Head of caudate nucleus (tissue), 42 donors: ENCODE measurements at regions not wholly inside any gene's neighbourhood (a gene's known extent, or its start where the extent isn't known, plus 50 kb on each side); places are given as distances from the start of the nearest gene placed in this dataset.
"Not testable (repeated sequence)": the region's sequence is repeated elsewhere in the genome, so short reads cannot be mapped to it uniquely, and the experiment has no call there.

Source experiments
- DNase-seq, 42 donors: peaks; one replicate each; pipeline versions ENCODE4 v3.0.0 to v3.0.0-alpha.2; 2020 to 2021; ENCODE audit warnings: mixed read lengths in 7 of 42
- intact Hi-C: fragments of 100-400 bp; cut with DNase I; formaldehyde crosslinking; loops from one replicate; pipeline ENCODE4 v1.15.0; 2022

DNA sequence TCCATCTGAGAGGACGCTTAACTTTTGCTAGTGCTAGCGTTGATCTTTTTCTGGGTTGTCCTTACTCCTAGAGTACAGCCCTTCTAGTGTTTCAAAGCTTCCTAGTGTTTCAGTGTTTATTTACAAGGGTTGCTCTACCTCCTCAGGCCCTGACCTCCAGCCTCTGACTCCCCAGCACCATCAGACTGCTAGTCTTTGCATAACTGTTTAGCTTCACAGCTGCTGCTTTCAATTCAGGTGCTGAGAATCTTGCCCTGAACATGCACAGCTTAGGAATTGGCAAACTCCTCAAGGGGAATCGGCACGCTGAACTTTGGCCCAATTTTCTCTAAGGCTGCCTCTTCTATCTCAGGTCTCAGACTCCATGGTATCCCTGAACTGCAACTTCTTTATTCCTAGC, 52.9 kb downstream of the OR52B4 start:
- intact Hi-C loops: not testable (repeated sequence)

DNA sequence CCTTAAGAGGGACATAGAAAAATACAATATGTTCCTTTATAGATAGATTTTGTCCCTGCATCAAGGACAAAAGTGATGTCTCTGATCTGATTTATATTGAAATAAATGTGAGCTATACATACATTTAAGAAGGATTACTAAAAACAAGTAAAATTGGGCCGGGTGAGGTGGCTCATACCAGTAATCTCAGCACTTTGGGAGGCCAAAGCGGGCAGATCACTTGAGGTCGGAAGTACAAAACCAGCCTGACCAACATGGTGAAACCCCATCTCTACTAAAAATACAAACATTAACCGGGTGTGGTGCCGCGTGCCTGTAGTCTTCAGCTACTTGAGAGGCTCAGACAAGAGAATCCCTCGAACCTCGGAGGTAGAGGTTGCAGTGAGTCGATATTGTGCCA, 91.0 kb downstream of the OR52B4 start:
- DNase-seq: peak in 1 of 42 donors; percentile 39
- intact Hi-C loops: not testable (repeated sequence)

More for the DNA sequence above, 52.9 kb downstream of the OR52B4 start:
- not testable (repeated sequence) for DNase-seq

DNA sequence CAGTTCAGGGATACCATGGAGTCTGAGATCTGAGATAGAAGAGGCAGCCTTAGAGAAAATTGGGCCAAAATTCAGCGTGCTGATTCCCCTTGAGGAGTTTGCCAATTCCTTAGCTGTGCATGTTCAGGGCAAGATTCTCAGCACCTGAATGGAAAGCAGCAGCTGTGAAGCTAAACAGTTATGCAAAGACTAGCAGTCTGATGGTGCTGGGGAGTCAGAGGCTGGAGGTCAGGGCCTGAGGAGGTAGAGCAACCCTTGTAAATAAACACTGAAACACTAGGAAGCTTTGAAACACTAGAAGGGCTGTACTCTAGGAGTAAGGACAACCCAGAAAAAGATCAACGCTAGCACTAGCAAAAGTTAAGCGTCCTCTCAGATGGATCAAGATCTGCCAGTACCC, 117.1 kb downstream of the OR52B4 start:
- intact Hi-C loops, DNase-seq: not testable (repeated sequence)

DNA sequence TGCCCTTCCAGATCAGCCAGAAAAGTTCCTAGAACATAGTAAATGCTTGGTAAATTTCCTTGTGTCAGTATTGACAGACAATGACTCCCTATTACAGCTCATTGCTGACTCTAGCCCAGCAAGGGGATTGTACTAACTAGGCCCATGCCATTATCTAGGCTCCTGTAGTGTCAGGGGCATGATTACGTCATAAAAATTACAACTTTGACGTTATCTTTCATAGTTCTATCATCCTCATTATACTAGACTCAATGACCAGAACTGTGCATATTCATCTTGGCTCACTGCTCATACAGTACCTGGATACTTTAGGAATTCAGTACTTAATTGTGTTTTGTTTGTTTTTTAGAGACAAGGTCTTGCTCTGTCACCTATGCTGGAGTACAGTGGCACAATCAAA, 118.7 kb downstream of the OR52B4 start:
- DNase-seq, intact Hi-C loops: not testable (repeated sequence)

- DNase-seq, intact Hi-C loops: not testable (repeated sequence)
These were observed 130.4 kb downstream of the OR52B4 start for GRCh38 chr11:4237771-4238170.

- DNase-seq, intact Hi-C loops: not testable (repeated sequence)
These were observed 124.3 kb downstream of the RRM1 start for GRCh38 chr11:4218857-4219256.

GRCh38 chr11:4213746-4214145, 119.1 kb downstream of the RRM1 start:
- DNase-seq: no peak
- intact Hi-C loops: no loop called here

DNA sequence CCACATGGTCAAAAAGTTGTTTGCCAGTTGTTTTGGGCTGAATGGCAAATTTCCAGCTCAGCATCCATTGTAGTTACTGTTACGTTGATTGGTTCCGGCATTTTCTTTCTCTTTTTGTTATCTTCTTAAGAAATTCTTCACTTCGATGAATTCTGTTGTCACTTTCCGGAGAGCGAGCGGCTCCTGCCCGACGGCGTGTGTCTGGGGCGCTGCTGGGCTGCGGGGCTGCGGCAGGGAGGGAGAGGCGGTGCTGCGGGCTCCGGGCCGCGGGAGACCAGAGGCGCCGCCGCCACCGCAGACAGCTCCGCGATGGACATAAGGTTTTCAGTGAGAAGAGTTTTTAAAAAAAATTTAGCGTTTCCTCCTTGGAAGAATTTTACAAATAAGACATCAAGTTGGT, 117.4 kb downstream of the RRM1 start:
- DNase-seq: peak in 1 of 42 donors; percentile 46
- intact Hi-C loops: no loop called here

- intact Hi-C loops: no loop called here
- DNase-seq: no peak
These were observed 109.2 kb downstream of the RRM1 start for GRCh38 chr11:4203603-4204360.

GRCh38 chr11:4202749-4203148, 108.2 kb downstream of the RRM1 start:
- intact Hi-C loops: no loop called here
- DNase-seq: no peak

- DNase-seq: no peak
- intact Hi-C loops: no loop called here
These were observed 102.5 kb downstream of the RRM1 start for GRCh38 chr11:4197112-4197511.

GRCh38 chr11:4195909-4196308, 101.3 kb downstream of the RRM1 start:
- intact Hi-C loops: no loop called here
- DNase-seq: no peak

- intact Hi-C loops: no loop called here
- no peak for DNase-seq
These were observed 100.3 kb downstream of the RRM1 start for GRCh38 chr11:4194889-4195288.

DNA sequence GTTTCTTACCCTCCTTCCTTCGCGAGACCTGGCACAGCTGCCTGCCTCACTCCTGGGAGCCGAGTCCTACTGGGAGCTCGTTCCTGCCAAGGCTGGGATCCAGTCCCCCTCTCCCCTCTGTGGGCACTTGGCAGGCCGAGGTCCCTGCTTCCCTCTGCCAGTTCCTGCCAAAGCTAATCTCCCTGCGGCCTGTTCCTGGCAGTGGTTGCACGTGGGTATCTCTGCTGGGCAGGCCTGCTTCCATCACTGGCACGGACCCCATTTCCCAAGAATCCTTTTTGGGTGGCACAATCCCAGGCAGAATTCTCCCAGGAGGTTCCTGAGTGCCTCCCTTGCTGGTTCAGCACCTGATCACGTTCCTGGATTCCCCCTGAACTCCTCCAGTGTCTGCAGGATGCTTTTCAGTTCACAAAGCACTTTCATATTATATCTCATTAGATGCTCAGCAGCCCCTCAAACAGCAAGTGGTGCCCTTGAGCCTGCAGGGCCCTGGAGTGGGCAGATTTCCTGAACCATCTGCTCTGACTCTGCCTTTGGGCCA, 96.5 kb downstream of the RRM1 start:
- intact Hi-C loops: no loop called here
- DNase-seq: peak in 28 of 42 donors; percentile 2 to 66 (median 29)

DNA sequence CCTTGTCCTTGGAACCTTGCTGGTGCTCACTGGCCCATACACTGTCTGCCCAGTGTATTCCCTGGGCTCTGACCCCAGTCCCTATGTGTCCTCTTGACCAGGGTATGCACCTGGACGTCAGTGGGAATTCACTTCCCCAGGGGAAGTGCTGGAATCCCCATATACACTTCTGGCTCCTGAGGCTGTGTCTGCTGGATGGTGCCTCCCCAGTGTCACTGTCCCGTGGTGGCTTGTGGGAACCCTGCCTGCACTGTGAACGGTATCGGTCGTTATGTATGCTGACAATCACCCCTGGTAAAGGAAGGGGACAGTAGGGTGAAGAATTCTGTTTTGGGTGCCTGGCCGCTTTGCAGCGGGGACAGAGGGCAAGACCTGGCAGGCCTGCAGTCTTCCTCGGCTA, 95.9 kb downstream of the RRM1 start:
- intact Hi-C loops: no loop called here
- DNase-seq: no peak

DNA sequence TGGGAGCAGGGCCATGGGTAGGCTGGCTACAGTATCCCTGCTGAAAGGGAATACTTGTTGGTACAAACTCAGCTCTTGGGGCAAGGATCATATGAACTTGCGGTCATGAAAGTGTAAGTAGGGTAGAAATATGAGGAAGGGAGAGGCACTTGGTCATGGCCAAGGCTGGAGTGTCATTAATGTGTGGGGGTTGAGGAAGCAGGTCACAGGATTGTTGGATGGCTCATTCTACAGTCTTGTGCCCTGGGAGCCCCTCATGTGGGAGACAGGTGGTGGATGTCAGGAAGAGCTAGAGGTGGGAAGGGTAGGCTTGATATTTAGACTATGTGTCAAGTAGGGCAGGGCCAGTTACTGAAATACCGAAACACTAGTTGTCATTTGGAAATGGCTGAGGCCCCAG, 95.5 kb downstream of the RRM1 start:
- intact Hi-C loops: no loop called here

More for the DNA sequence above, 95.5 kb downstream of the RRM1 start:
- no peak for DNase-seq
